ENCODE measurements at regions not wholly inside any gene's neighbourhood (a gene's known extent, or its start where the extent isn't known, plus 50 kb on each side); places are given as distances from the start of the nearest gene placed in this dataset.

GRCh38 chr13:75072891-75073290 is 409.1 kb downstream of the TBC1D4 start:
- intact Hi-C loops (cut with micrococcal nuclease; ENCODE audit: unreplicated experiment), result no loop called here
- TF ChIP-seq NFRKB (IDR thresholded peaks at IDR 0.05), result no peak
- TF ChIP-seq ZMYM2 (CRISPR knock-in tag; IDR thresholded peaks at IDR 0.05), result no peak
- TF ChIP-seq THAP11 (CRISPR knock-in tag; IDR thresholded peaks at IDR 0.05), result no peak
- no peak for TF ChIP-seq RFXANK (CRISPR knock-in tag; IDR thresholded peaks at IDR 0.05)
- TF ChIP-seq MED8 (CRISPR knock-in tag; IDR thresholded peaks at IDR 0.05; ENCODE audit: insufficient replicate concordance), result no peak
- no peak for TF ChIP-seq MNT (IDR thresholded peaks at IDR 0.05)
- no peak for TF ChIP-seq ZNF318 (CRISPR knock-in tag; IDR thresholded peaks at IDR 0.05)
- no peak for TF ChIP-seq ZNF546 (CRISPR knock-in tag; conservative IDR thresholded peaks at IDR 0.05)

More at GRCh38 chr13:75072891-75073290, 409.1 kb downstream of the TBC1D4 start:
- Histone ChIP-seq H3K27me3 (ENCODE audit: control insufficient read depth in 1 of 2, insufficient read depth in 2 of 2, low read length in 2 of 2) (no peaks in the 10 kb centered on the region; a peak in 1 of 5 replicates), H2AFZ (ENCODE audit: low read length) (no peak overlapping the region), H3K9me3 (ENCODE audit: low read length) (no peaks in the 10 kb centered on the region), H3K4me1 (ENCODE audit: insufficient read depth, low read length) (no peaks in the 10 kb centered on the region), H3K9ac (ENCODE audit: insufficient read depth, low read depth, low read length) (no peak overlapping the region), H3K36me3 (replicated peaks in 1 of 2; ENCODE audit: control insufficient read depth in 1 of 2, insufficient read depth in 2 of 2, low read length in 2 of 2) (no peaks in the 10 kb centered on the region), H3K27ac (ENCODE audit: extremely low read length, insufficient read depth, low read length) (no peak overlapping the region), H4K20me1 (ENCODE audit: insufficient read depth, low read length) (no peaks in the 10 kb centered on the region), H3K79me2 (ENCODE audit: insufficient read depth, low read length) (no peaks in the 10 kb centered on the region), H3K4me2 (ENCODE audit: low read depth, low read length) (no peak overlapping the region), H3K4me3 (replicated peaks in 1 of 3; ENCODE audit: insufficient read depth in 1 of 3, low read depth in 2 of 3, low read length in 3 of 3) (no peak overlapping the region)
- WGBS (ENCODE audit: low lambda C conversion rate), result 2% methylated on average over 6 of the region's 6 CpGs
- ChIA-PET CTCF (ENCODE audit: low intra/inter-chr PET ratio, low total read pairs) (no interaction called here), POLR2A (no interaction called here)
- no TSS peak for BruUV-seq (replicated peaks)
- in situ Hi-C loops (cut with HindIII; ENCODE audit: extremely low pct_ligation_motif_present, low pct_unique_long_range_greater_than_20kb), result no loop called here
- no peak for FAIRE-seq
- no peak for DNase-seq (ENCODE audit: low spot score)
- no peak for ATAC-seq
